ENCODE measurements at regions not wholly inside any gene's neighbourhood (a gene's known extent, or its start where the extent isn't known, plus 50 kb on each side); places are given as distances from the start of the nearest gene placed in this dataset.

DNA sequence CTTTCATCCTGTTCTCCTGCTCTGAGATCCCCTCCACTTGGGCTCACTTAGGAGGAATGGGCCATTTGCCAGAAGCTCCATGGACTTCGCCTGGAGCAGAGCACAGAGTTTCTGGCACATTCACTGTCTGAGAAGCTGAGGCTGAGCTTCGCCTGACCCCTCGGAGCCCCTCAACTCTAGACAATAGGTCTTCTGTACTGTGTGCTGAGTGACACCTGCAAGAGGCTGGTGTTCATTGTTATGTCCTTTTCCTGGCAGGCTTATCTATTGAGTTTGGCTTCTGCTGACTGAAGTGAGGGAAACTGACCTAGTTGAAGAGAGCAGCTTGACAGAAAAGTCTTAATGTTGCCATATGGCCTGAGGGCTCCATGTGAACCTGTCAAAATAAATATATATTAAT lies 124.3 kb downstream of the EHF start:
- Histone ChIP-seq H3K4me1 (ENCODE audit: control insufficient read depth, insufficient read depth, low read length) (peaks cover 3% of the 10 kb centered on the region), H3K4me2 (ENCODE audit: low read depth, low read length) (no peak overlapping the region), H4K91ac (ENCODE audit: insufficient read depth, low read depth, low read length) (no peak overlapping the region), H4K5ac (ENCODE audit: low read depth, low read length) (no peak overlapping the region), H2AK5ac (ENCODE audit: low read depth, low read length) (no peak overlapping the region), H3K9me3 (ENCODE audit: control insufficient read depth, insufficient read depth, low read length) (no peaks in the 10 kb centered on the region), H3K79me1 (ENCODE audit: low read depth in 1 of 2, low read length in 2 of 2) (no peaks in the 10 kb centered on the region), H2AK9ac (replicated peaks; ENCODE audit: low read depth, low read length, poor library complexity) (no peak overlapping the region), H3K36me3 (ENCODE audit: control insufficient read depth, insufficient read depth, low read length) (no peaks in the 10 kb centered on the region), H3K23ac (ENCODE audit: low read depth, low read length) (no peak overlapping the region), H2BK120ac (ENCODE audit: low read depth, low read length) (no peak overlapping the region), H3K56ac (ENCODE audit: extremely low read depth, insufficient read depth, low read length) (no peak overlapping the region), H3K18ac (ENCODE audit: low read depth, low read length) (no peak overlapping the region), H4K8ac (ENCODE audit: low read depth in 2 of 2, low read length in 2 of 2) (no peak overlapping the region), H2BK20ac (ENCODE audit: low read depth, low read length) (no peak overlapping the region), H2BK15ac (ENCODE audit: low read depth, low read length) (no peak overlapping the region), H3K27ac (ENCODE audit: insufficient read depth, low read length) (no peak overlapping the region), H3K9me1 (ENCODE audit: insufficient read depth, low read length) (no peaks in the 10 kb centered on the region), H4K20me1 (ENCODE audit: insufficient read depth, low read length) (no peaks in the 10 kb centered on the region), H3K27me3 (ENCODE audit: control insufficient read depth, insufficient read depth, low read length) (peaks cover 17% of the 10 kb centered on the region), H3K9ac (ENCODE audit: low read depth, low read length) (no peak overlapping the region), H2AFZ (replicated peaks; ENCODE audit: low read length, poor library complexity) (no peak overlapping the region), H3K14ac (replicated peaks; ENCODE audit: low read depth, low read length) (no peak overlapping the region), H2BK5ac (ENCODE audit: low read depth, low read length, poor library complexity, severe bottlenecking) (no peak overlapping the region), H3K4ac (ENCODE audit: low read depth, low read length) (no peak overlapping the region), H3K4me3 (ENCODE audit: insufficient read depth, low read depth, low read length) (no peak overlapping the region)
- dilution Hi-C loops (cut with HindIII; ENCODE audit: low sequenced_read_pairs, unreplicated experiment) (no loop called here), intact Hi-C loops (cut with micrococcal nuclease) (no loop called here), in situ Hi-C loops (cut with MboI; ENCODE audit: low sequenced_read_pairs) (no loop called here)
- ATAC-seq (ENCODE audit: low read depth) (no peak), DNase-seq (no peak)
- CTCF ChIA-PET, result no interaction called here
- 33% methylated on average over 1 of the region's 3 CpGs; no CpG with 5 or more reads in 1 of the 2 experiments for WGBS, 2 experiments (ENCODE audit: extremely low coverage in 2 of 2, insufficient read length in 1 of 2)
- TF ChIP-seq, protein P1, sequence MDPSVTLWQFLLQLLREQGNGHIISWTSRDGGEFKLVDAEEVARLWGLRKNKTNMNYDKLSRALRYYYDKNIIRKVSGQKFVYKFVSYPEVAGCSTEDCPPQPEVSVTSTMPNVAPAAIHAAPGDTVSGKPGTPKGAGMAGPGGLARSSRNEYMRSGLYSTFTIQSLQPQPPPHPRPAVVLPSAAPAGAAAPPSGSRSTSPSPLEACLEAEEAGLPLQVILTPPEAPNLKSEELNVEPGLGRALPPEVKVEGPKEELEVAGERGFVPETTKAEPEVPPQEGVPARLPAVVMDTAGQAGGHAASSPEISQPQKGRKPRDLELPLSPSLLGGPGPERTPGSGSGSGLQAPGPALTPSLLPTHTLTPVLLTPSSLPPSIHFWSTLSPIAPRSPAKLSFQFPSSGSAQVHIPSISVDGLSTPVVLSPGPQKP (IDR thresholded peaks at IDR 0.05; ENCODE audit: borderline replicate concordance, low read depth, low read length), result no peak
- TF ChIP-seq RFX5 (IDR thresholded peaks at IDR 0.05; ENCODE audit: low read depth, low read length) (no peak), RCOR1 (IDR thresholded peaks at IDR 0.05; ENCODE audit: insufficient replicate concordance, low read length) (no peak), RAD21 (IDR thresholded peaks at IDR 0.05; ENCODE audit: low read length) (no peak), CHD1 (IDR thresholded peaks at IDR 0.05; ENCODE audit: low read depth, low read length) (no peak), MAFK (IDR thresholded peaks at IDR 0.05; ENCODE audit: low read depth, low read length) (no peak), FOS (IDR thresholded peaks at IDR 0.05; ENCODE audit: low read depth, low read length) (no peak), BHLHE40 (IDR thresholded peaks at IDR 0.05; ENCODE audit: low read depth, low read length) (no peak), POLR2A (IDR thresholded peaks at IDR 0.05; ENCODE audit: low read depth, low read length) (no peak), NFE2L2 (IDR thresholded peaks at IDR 0.05; ENCODE audit: low read depth, low read length) (no peak), CTCF (conservative IDR thresholded peaks at IDR 0.05; ENCODE audit: low read depth, low read length) (no peak), MAZ (IDR thresholded peaks at IDR 0.05; ENCODE audit: borderline replicate concordance, low read depth, low read length) (no peak), SMC3 (IDR thresholded peaks at IDR 0.05; ENCODE audit: low read depth, low read length) (no peak), CEBPB (IDR thresholded peaks at IDR 0.05; ENCODE audit: low read depth, low read length) (no peak)
- TF ChIP-seq, protein P2, sequence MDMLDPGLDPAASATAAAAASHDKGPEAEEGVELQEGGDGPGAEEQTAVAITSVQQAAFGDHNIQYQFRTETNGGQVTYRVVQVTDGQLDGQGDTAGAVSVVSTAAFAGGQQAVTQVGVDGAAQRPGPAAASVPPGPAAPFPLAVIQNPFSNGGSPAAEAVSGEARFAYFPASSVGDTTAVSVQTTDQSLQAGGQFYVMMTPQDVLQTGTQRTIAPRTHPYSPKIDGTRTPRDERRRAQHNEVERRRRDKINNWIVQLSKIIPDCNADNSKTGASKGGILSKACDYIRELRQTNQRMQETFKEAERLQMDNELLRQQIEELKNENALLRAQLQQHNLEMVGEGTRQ (IDR thresholded peaks at IDR 0.05; ENCODE audit: low read depth, low read length), result no peak
- BruUV-seq (replicated peaks), result no TSS peak
- POLR2A ChIA-PET (ENCODE audit: unreplicated experiment), result no interaction called here
